Epithelial cell of prostate (primary cell): ENCODE measurements at regions not wholly inside any gene's neighbourhood (a gene's known extent, or its start where the extent isn't known, plus 50 kb on each side); places are given as distances from the start of the nearest gene placed in this dataset.
A peak's percentile ranks its signal among the peaks of the same experiment; 100 is the strongest.
"Not testable (repeated sequence)": the region's sequence is repeated elsewhere in the genome, so short reads cannot be mapped to it uniquely, and the experiment has no call there.

Experiments
- DNase-seq: peaks from one replicate; pipeline ENCODE4 v3.0.0-alpha.2; 2011; ENCODE audit warnings: low read depth, low spot score
- H3K27ac ChIP-seq: fragments of 450-650 bp; 2 replicates; pipeline ENCODE4 v1.5.1; 2017; ENCODE audit warnings: mild to moderate bottlenecking

DNA sequence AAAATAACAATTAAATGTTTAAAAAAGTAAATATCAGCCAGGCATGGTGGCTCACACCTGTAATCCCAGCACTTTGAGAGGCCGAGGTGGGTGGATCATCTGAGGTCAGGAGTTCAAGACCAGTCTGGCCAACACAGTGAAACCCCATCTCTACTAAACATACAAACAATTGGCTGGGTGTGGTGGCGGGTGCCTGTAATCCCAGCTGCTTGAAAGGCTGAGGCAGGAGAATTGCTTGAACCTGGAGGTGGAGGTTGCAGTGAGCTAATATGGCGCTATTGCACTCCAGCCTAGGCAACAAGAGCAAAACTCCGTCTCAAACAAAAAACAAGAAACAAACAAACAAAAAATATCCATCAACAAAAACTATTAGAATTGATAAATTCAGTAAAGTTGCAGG, 77.5 kb downstream of the SNX5 start:
- not testable (repeated sequence) for H3K27ac ChIP-seq

DNA sequence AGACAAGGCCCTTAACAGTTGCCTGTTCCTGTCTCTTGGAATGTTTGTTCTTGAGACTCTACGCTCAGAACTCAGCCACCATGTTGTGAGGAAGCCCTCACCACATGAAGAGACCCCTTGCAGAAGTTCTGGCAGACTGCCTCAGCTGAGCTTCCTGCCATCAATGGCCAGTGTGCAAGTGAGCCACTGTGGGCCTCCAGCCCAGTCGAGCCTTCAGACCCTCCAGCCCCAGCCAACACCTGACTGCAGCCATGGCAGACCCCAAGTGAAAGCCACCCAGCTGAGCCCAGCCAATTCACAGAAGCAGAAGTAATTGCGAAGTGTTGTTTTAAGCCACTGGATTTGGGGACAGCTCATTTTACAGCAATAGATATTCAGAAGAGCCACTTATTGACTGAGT, 78.3 kb downstream of the SNX5 start:
- H3K27ac ChIP-seq, result no peak overlapping the region
- DNase-seq, result no peak

More for the DNA sequence above, 77.5 kb downstream of the SNX5 start:
- not testable (repeated sequence) for DNase-seq

DNA sequence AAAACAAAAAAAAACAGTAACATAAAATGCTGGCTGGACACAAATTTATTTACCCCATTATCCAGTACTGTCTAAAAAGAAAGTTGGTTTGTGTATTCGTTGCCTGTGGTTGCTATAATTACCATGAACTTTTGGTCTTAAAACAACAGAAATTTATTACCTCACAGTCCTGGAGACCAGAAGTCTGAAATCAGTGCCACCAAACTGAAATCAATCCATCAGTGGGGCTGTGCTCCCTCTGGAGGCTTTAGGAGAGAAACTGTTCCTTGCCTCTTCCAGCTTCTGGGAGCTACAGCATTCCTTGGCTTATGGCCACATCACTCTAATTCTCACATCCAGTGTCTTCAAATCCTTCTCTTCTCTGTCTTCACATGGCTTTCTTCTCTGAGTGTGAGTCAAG, 79.4 kb downstream of the SNX5 start:
- H3K27ac ChIP-seq, result no peak overlapping the region
- DNase-seq, result no peak

DNA sequence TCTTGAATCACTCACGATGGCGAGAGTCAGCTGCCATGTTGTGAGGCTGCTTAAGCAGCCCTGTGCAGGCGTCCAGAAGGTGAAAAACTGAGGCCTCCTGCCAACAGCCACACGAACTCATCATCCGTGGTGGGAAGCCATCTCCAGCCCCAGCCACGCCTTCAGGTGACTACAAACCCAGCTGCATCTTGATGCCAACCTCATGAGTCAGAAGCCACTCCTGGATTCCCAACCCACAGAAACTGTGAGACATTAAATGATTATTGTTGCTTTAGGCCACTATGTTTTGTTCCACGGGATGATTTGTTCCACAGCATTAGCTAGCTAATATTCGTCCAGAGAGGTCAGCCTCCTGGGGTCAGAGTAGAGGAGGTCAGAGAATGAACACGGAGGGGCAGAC, 80.5 kb downstream of the SNX5 start:
- DNase-seq, result peak; percentile 37
- H3K27ac ChIP-seq, result peak overlapping the region; percentile 73

DNA sequence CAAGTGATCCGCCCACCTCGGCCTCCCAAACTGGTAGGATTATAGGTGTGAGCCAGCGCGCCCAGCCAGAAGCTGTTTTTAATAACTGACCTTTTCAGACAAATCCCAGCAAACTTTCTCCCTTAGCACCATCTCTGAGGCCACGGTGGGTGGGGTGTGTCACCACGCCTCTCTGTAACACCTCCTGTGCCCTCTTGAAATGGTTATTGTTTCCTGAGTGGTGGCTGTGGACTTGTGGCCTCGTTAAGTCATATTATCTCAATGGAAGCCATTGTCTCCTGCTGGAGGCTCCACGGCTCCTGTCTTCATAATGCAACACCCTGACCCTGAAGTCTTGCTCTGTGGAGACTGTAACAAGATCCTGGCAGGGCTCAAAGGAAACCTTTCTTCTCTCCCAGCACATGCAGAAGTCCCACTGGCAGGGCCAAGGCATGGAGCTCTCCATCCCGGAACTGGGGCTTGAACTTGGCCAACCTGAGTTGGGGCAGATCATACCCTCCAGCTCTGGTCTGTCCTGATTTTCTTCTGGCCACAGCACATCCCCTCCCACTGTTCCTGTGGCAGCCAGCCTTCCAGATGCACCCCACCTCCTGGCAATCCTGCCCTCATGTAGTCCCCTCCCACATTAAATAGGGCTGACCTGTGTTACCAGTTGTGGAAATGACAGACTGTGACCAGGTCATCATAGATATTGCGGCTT, 81.1 kb downstream of the SNX5 start:
- DNase-seq, result no peak
- H3K27ac ChIP-seq, result peak overlapping the region; percentile 73

DNA sequence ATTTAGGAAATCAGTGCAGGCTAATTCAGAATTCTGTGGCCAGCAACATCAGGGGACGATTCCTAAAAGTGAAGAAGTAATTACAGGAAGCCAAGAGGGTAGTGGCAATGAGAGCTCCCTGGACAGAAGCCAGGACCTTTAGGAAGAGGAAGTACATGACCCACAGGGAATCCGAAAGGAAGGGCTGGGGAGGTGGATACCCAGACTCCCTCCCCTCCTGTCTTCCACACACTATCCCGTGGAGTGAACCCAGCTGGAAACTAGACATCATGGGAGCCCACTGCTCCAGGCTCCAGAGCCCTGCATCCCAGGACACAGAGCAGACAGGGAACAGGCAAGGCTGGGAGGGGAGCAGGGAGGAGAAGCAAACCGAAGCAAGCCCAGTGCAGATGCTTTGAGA, 83.0 kb downstream of the SNX5 start:
- no peak overlapping the region for H3K27ac ChIP-seq
- no peak for DNase-seq

DNA sequence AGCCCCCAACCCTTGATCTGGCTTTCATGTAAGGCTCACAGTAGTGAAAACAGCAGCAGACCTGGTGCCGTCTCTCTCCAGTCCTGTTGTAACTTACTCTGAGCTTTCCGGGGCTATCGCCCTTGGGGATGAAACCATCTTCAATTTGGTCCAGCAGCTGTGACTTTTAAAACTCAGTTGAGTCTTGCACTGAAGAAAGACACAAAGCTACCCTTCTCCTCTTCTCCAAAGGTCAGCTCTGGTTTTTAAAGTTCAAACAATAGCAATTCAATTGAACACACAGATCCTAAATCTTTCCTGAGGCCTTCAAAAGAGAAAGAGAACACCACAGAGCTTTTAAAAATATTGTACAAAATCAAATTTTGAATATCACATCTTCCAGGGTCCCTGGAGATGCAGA, 83.5 kb downstream of the SNX5 start:
- H3K27ac ChIP-seq, result no peak overlapping the region
- no peak for DNase-seq

DNA sequence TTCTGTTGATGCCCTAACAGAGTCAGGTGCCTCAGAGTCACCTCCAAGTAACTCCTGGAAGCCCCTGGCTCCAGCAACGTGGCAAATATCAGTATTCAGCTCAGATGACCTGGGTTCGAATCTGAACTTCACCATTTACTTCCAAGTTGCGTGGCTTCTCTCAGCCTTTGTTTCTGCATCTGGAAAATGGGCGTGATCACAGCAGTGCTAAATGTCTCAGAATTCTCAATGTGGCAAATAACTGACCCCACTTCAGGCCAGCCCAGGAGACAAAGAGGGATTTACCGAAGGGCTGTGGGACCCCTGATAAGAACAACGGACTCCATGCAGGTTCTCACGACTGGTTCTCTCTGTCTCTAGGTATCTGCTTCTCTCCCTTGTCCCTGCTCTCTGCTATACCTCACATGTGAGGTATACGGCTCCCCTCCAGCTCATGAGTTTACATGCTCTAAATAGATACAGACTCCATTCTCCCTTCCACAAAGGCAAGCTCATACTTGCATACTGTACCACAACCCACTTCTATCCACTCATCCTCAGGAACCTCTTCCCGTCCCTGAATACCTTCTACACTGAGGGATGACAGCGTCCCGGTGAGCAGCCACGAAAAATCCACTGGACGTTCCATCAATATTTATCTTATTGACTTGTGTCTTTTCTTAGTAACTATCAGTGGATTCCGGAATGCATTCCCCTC, 84.1 kb downstream of the SNX5 start:
- no peak overlapping the region for H3K27ac ChIP-seq
- DNase-seq, result no peak

DNA sequence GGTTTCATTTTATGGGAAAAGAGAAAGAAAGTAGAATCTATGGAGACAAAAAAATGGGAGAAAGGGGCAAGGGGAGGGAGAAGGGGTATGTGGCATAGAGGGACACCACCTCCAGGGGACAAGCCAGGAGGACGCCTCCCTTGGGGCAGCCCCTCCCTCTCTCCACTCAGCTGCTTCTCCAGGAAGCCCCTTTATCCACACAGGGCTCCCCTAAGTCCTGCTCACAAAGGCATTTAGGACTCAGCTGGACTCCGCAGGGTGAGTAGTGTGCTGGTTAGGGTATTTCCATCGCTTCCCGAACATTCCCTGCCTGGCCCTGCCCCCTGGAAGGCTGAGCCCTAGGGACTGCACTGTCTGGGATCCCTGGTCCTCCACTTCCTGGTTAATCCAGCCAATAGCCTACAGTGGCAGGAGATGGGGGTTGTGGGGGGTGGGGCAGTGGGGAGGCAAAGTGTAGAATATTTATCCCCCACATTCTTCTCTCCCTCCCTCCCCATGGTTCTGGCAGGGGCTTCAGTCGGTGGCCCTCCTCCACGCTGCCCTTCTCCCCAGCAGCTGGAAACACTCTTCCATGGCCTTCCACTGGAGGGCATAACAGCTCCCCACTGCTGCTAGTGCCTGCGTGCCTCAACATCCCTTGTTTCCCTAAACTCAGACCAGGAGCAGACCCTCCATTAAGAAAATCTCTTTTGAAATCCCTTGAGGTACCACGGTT, 84.8 kb downstream of the SNX5 start:
- no peak for DNase-seq
- H3K27ac ChIP-seq, result no peak overlapping the region

DNA sequence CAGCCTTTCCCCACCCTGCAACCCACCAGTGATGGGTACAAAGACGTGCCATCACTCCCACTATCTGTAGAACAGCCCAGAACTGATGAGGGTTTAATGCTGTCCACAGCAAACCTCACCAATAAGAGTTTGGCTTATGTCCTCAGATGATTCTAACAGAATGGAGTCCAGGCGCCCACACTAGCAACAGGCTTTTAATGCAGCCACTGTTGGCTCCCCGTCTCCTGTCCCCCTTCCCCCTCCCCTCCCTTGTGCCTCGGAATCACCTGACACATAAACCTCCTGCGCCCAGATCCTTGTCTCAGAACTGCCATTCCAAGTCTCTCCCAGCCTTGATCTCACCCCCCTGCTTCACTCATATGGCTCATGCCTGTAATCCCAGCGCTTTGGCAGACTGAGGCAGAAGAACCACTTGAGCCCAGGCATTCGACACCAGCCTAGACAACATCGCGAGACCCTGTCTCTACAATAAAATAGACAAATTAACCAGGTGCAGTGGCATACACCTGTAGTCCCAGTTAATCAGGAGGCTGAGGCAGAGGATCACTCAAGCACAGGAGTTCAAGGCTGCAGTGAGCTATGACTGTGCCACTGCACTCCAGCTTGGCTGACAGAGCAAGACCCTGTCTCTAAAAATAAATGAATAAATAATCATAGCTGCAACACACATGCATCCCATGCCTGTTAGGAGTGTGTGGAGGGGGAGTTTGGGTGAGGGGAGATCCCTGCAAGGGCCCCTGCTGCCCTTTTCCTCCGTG, 85.6 kb downstream of the SNX5 start:
- DNase-seq, result no peak
- H3K27ac ChIP-seq, result no peak overlapping the region

DNA sequence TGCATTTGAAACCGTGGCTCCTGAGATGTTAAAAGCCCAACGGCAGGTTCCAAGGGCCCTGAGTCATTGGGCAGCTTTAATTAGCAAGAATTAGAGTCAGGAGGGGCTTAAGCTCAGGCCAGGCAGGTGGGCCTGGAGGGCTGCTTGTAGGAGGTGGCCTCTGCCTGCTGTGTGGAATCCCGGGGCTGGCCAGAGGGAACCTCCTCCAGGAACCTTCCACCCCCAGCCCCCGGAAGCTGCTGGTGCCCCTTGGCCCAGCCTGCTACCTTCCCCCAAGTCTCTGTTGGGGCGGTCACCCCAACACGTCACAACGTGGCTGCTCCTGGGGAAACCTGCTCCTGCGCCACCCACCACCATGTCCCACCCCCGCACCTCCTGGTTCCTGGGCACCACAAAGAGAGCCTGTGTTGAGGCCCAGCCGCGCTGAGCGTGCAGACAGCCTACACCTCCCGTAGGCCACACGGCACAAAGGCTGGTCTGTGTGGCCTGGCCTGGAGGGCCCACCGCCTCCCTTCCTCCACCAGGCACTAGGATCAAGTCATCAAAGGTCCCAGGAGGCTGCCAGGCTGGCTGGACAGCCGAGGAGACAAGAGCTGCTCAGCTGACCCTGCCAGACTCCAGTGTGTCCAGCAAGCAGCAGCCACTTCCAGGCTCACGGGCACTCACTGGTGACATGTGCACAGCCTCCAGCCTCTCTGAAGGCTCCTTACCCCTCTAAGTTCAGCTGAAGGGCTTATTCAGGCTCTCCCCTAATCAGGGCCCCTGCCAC, 86.3 kb downstream of the SNX5 start:
- H3K27ac ChIP-seq, result no peak overlapping the region
- DNase-seq, result no peak

DNA sequence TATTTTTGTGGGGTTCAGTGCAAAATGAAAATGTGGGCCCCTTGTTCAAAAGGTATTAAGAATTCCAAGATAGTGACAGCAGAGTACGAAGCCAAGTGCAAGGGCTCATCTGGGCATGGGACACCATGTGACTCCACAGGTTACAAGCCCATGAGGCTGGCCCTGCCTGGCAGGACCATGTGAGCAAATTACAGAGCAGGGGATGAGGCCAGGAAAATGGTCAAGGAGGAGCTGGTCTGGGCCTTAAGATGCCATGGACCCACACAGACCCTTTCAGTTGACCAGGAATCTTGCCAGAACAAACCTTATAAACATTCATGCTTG, 86.9 kb downstream of the SNX5 start:
- H3K27ac ChIP-seq, result no peak overlapping the region
- no peak for DNase-seq

DNA sequence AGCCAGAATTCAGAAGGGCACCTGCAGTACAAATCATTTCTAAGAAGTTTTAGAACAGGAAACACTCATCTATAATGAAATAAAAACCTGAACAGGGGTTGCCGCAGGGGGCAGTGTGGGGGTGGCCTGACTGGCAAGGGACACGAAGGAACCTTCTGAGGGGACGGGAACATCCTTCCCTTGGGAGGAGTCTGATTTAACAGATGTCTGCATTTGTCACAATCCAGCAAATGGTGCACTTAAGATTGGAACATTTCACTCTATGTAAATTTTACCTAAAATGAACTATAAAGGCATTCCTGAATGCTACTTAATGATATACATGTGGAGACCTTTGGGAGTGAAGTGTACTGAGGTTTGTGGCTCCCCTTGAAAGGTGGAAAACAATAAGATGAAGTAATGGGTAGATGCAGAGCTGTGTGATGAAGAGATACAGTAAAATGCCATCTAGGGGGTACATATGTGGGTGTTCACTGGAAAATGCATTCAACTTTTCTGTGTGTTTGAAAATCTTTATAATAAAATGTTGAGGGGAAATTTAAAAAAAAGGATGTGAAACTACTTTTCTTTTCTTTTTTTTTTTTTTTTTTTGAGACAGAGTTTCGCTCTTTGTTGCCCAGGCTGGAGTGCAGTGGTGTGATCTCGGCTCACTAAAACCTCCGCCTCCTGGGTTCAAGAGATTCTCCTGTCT, 89.5 kb downstream of the SNX5 start:
- H3K27ac ChIP-seq, result no peak overlapping the region
- DNase-seq, result no peak

DNA sequence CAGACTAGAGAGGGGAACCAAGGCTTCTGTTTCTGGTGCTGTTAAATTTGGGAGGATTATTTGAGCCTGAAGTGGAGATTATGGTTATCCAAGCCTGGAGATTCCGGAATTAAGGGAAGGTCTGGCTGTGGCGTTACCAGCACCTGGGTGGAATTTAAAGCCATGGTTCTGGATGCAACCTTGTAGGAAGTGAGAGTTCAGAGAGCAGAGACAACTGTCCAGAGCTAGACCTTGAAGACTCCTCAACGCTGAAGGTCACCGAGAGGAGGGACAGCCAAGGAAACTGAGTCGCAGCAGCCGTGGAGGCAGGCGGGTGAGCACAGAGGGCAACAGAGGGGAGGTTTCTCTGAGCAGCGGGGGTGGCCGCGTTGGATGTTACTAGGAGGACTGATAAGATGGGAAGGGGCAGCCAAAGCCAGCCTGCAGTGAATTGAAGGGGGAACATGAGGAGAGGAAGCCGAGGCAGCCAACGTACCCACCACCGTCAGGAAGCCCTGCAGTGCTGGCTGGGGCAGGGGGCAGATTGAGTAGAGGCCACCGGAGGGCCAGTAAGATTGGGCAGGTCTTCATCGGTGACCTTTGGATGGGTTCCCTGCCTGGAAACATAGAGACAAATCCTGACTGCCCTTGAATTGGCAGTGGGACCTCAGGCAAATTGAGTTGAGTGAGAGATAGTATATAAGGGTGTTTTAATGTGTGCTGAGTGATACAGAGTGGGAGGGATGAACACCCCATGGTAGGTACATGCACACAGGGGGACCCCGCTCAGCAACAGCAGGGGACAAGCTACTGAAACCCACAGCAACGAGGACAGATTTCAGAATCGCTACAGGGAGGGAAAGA, 90.3 kb downstream of the SNX5 start:
- H3K27ac ChIP-seq, result no peak overlapping the region
- DNase-seq, result no peak

DNA sequence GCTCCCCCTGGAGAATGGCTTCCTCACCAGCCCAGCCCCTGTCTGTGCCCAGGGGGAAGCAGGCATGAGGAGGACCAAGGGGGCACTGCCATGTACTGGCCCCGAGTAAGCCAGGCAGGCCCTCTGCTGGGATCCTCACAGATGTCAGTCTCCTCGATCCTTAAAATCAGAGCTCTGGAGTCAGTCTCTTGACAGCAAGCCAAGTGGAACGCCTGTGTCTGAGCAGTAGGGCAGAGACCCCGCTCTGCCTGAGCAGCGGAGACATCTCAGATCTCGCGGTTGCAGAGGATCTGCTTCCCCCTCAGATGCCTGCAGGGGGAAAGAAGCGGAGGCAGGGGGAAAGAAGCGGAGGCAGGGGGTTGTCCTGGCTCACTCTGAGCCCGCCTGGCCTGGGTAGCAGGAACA, 92.6 kb downstream of the SNX5 start:
- H3K27ac ChIP-seq, result no peak overlapping the region
- DNase-seq, result no peak

DNA sequence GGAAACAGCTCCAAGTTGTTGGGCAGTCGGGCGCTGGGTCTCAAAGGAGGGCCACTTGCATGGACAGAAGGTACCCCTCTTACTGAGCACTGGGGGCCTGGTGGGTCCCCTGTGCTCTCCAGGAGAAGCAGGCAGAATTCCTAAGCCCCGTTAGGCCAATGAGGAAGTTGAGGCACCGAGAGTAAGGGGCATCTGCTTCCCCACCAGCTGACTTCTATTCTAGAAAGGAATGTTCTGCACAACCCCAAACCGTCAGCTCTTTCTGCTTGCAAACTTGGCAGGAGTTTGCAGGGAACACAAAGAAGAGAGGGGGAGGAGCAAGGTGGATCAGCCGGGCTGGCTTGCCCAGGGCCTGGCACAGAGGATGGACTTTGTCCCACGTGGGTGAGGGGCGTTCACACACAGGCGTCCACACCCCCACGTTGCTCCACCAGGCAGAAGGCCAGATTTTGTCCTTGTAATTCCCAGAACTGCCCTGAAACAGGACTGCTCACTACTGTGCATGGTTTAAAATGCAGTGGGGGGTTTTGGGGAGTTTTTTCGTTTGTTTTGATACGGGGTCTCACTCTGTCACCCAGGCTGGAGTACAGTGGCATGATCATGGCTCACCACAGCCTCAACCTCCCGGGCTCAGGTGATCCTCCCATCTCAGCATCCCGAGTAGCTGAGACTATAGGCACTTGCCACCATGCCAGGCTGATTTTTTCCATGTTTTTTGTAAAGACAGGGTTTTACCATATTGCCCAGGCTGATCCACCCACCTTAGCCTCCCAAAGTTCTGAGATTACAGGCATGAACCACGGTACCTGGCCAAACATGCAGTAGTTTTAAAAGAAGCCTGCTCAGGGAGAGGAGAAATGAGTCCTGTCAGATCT, 93.3 kb downstream of the SNX5 start:
- DNase-seq, result no peak
- H3K27ac ChIP-seq, result no peak overlapping the region

DNA sequence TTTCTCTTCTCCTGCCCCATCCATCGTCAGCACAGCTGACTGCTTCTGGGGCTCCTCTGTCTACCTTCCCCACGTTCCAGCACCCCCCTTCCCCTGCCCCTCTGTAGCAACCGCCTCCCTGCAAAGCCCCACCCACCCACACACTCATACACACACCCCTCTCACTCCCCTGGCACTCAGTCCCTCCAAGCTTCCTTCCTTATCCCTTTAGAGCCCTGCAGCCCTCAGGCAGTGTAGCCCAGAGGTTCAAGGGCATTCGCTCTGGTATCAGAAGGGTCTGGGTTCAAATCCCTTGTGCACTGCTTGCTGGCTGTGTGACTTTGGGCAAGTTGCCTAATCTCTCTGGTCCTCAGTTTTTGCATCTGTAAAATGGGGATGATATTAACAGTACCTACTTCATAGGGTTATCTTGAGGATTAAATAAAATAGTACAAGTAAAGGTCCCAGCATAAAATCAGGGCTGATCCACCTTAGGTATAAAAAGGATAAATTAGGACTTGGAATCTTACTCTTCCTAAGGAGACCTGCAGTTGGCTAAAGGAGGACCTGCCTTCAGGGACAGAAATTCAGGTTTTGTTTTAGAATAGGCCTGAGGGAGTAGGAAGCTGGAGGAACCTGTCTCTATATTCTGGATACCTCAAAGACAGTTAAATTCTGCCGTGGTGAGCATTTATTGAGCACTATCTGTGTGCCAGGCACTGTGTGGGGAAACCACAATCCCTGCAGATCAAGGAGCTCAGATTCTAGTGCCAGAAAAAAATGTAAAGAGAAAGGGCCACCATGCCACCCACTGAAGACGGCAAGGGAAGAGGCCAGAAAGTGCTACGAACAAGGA, 94.1 kb downstream of the SNX5 start:
- no peak for DNase-seq
- H3K27ac ChIP-seq, result no peak overlapping the region
